ENCODE measurements at regions not wholly inside any gene's neighbourhood (a gene's known extent, or its start where the extent isn't known, plus 50 kb on each side); places are given as distances from the start of the nearest gene placed in this dataset.

DNA sequence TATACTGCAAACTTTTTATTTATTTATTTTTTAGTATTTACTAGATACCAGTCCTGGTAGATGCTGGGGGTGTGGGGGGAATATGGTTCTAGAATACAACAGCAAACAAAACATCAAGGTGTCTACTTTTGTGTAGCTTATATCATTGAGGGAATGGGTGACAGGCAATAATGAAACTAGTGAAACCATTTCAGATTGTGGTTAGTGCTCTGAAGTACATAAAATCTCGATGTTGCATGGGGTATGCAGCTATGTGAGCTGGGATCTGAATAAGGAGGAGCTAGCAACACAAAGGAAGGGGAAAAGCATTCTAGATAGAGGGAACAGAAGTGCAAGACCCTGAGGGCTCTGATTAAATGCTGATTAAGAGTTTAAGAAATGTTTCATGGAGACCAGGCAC lies 103.5 kb downstream of the WT1 start:
- Histone ChIP-seq H2AFZ (no peak overlapping the region), H4K20me1 (replicated peaks; ENCODE audit: insufficient read depth) (no peaks in the 10 kb centered on the region), H3K36me3 (ENCODE audit: insufficient read depth) (no peaks in the 10 kb centered on the region; the same call in 1 of the 2 replicates), H3K9me2 (ENCODE audit: insufficient read depth) (peaks cover 6% of the 10 kb centered on the region; the same call in 1 of the 2 replicates), H3K4me2 (no peak overlapping the region), H3K27ac (ENCODE audit: low read depth) (no peak overlapping the region), H3K4me1 (ENCODE audit: insufficient read depth) (peaks cover 9% of the 10 kb centered on the region; the same call in 1 of the 2 replicates), H3K79me2 (replicated peaks; ENCODE audit: insufficient read depth) (no peaks in the 10 kb centered on the region), H3K4me3 (no peak overlapping the region), H3K27me3 (ENCODE audit: insufficient read depth) (peaks cover 42% of the 10 kb centered on the region), H3F3A (replicated peaks; ENCODE audit: low read depth) (peaks cover 6% of the 10 kb centered on the region)
- H3K9me3 Mint-ChIP-seq = peaks cover 23% of the 10 kb centered on the region
- peaks cover 27% of the 10 kb centered on the region for H3K27me3 Mint-ChIP-seq (ENCODE audit: insufficient read depth, low read depth, poor library complexity)
- no peak overlapping the region for H3K4me3 Mint-ChIP-seq
- DNase-seq (ENCODE audit: low spot score) = no peak
- TF ChIP-seq, protein P1, sequence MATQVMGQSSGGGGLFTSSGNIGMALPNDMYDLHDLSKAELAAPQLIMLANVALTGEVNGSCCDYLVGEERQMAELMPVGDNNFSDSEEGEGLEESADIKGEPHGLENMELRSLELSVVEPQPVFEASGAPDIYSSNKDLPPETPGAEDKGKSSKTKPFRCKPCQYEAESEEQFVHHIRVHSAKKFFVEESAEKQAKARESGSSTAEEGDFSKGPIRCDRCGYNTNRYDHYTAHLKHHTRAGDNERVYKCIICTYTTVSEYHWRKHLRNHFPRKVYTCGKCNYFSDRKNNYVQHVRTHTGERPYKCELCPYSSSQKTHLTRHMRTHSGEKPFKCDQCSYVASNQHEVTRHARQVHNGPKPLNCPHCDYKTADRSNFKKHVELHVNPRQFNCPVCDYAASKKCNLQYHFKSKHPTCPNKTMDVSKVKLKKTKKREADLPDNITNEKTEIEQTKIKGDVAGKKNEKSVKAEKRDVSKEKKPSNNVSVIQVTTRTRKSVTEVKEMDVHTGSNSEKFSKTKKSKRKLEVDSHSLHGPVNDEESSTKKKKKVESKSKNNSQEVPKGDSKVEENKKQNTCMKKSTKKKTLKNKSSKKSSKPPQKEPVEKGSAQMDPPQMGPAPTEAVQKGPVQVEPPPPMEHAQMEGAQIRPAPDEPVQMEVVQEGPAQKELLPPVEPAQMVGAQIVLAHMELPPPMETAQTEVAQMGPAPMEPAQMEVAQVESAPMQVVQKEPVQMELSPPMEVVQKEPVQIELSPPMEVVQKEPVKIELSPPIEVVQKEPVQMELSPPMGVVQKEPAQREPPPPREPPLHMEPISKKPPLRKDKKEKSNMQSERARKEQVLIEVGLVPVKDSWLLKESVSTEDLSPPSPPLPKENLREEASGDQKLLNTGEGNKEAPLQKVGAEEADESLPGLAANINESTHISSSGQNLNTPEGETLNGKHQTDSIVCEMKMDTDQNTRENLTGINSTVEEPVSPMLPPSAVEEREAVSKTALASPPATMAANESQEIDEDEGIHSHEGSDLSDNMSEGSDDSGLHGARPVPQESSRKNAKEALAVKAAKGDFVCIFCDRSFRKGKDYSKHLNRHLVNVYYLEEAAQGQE (IDR thresholded peaks at IDR 0.05; ENCODE audit: unreplicated experiment) = no peak
- no peak for TF ChIP-seq ZNF331 (CRISPR knock-in tag; IDR thresholded peaks at IDR 0.05; ENCODE audit: low read depth)
- no peak for TF ChIP-seq ZNF114 (CRISPR knock-in tag; IDR thresholded peaks at IDR 0.05)
- no peak for TF ChIP-seq STAT1 (IDR thresholded peaks at IDR 0.05; ENCODE audit: unreplicated experiment)
- TF ChIP-seq ZNF462 (CRISPR knock-in tag; IDR thresholded peaks at IDR 0.05) = no peak
- no peak for TF ChIP-seq JUNB (IDR thresholded peaks at IDR 0.05; ENCODE audit: unreplicated experiment)
- no peak for ATAC-seq
- peaks cover 14% of the 10 kb centered on the region for H3K36me3 Mint-ChIP-seq (ENCODE audit: low read depth)
- peaks cover 14% of the 10 kb centered on the region for H3K4me1 Mint-ChIP-seq
- H3K27ac Mint-ChIP-seq = no peak overlapping the region

All from GM23338 (cell line).